Neural cell (in vitro differentiated cells): ENCODE measurements at regions not wholly inside any gene's neighbourhood (a gene's known extent, or its start where the extent isn't known, plus 50 kb on each side); places are given as distances from the start of the nearest gene placed in this dataset.

Source experiments
- H2AFZ ChIP-seq: fragments of 200-600, 300-800 bp; sonication (generic), shearing (Covaris generic); 2 replicates; pipeline ENCODE4 v1.6.0; 2014; ENCODE audit warnings: low read depth, mild to moderate bottlenecking, antibody characterized with exemption, low read length, moderate library complexity
- H3F3A ChIP-seq: fragments of 200-600 bp; shearing (Covaris generic); 2 replicates; pipeline ENCODE4 v1.6.1; 2016; ENCODE audit warnings: mild to moderate bottlenecking, moderate library complexity, mixed read lengths, antibody characterized with exemption, low read length; ENCODE audit not compliant: insufficient read depth, poor library complexity, severe bottlenecking
- H3K27ac ChIP-seq: fragments of 200-600, 300-800 bp; sonication (generic), shearing (Covaris generic); 2 replicates; pipeline ENCODE4 v1.5.1; 2014; ENCODE audit warnings: mild to moderate bottlenecking, low read length, moderate library complexity
- H3K27me3 ChIP-seq: fragments of 300-800, 200-600 bp; sonication (generic), shearing (Covaris generic); 2 replicates; pipeline ENCODE4 v1.6.0; 2014; ENCODE audit warnings: mild to moderate bottlenecking, low read depth, low read length, moderate library complexity; ENCODE audit not compliant: insufficient read depth
- H3K36me3 ChIP-seq: fragments of 300-800, 200-600 bp; sonication (generic), shearing (Covaris generic); 2 replicates; pipeline ENCODE4 v1.5.1; 2014; ENCODE audit warnings: mild to moderate bottlenecking, antibody characterized with exemption, low read length, moderate library complexity; ENCODE audit not compliant: insufficient read depth
- H3K4me2 ChIP-seq: fragments of 300-800, 200-600 bp; sonication (generic), shearing (Covaris generic); 2 replicates; pipeline ENCODE4 v1.6.0; 2014; ENCODE audit warnings: mild to moderate bottlenecking, low read length
- H3K4me3 ChIP-seq: fragments of 300-800, 200-600 bp; sonication (generic), shearing (Covaris generic); 2 replicates; pipeline ENCODE4 v1.5.1; 2014; ENCODE audit warnings: mild to moderate bottlenecking, low read length, moderate library complexity
- H3K79me2 ChIP-seq: fragments of 200-600 bp; shearing (Covaris generic); replicated peaks from 2 replicates; pipeline ENCODE4 v1.6.0; 2014; ENCODE audit warnings: mild to moderate bottlenecking, low read length, moderate library complexity; ENCODE audit not compliant: insufficient read depth
- H3K9ac ChIP-seq: fragments of 300-800, 200-600 bp; sonication (generic), shearing (Covaris generic); 2 replicates; pipeline ENCODE4 v1.6.1; 2016; ENCODE audit warnings: mild to moderate bottlenecking, low read length, mixed read lengths
- H3K9me2 ChIP-seq: fragments of 200-600 bp; shearing (Covaris generic); 2 replicates; pipeline ENCODE4 v1.6.1; 2016; ENCODE audit warnings: mild to moderate bottlenecking, low read length, mixed read lengths; ENCODE audit not compliant: insufficient read depth
- H3K9me3 ChIP-seq: fragments of 200-600, 300-800 bp; sonication (generic), shearing (Covaris generic); 2 replicates; pipeline ENCODE4 v1.6.1; 2016; ENCODE audit warnings: mild to moderate bottlenecking, mixed run types, low read length, moderate library complexity, mixed read lengths
- H4K20me1 ChIP-seq: fragments of 200-600 bp; shearing (Covaris generic); 2 replicates; pipeline ENCODE4 v1.6.1; 2016; ENCODE audit warnings: mild to moderate bottlenecking, mixed run types; ENCODE audit not compliant: insufficient read depth
- EP300 ChIP-seq: fragments of 450-650 bp; conservative IDR thresholded peaks from 2 replicates; pipeline ENCODE4 v1.6.1; 2014; ENCODE audit warnings: antibody characterized with exemption, mild to moderate bottlenecking, moderate library complexity; ENCODE audit not compliant: poor library complexity, severe bottlenecking
- EZH2 ChIP-seq: fragments of 200-600, 300-800 bp; shearing (Covaris generic), sonication (generic); IDR thresholded peaks from 2 replicates; pipeline ENCODE4 v1.6.1; 2014; ENCODE audit warnings: antibody characterized with exemption, low read length, borderline replicate concordance, mild to moderate bottlenecking; ENCODE audit not compliant: insufficient read depth, poor library complexity, severe bottlenecking
- MXI1 ChIP-seq: fragments of 450-650 bp; conservative IDR thresholded peaks from 2 replicates; pipeline ENCODE4 v1.6.1; 2014; ENCODE audit warnings: antibody characterized with exemption, mild to moderate bottlenecking; ENCODE audit not compliant: poor library complexity, severe bottlenecking
- POLR2AphosphoS5 ChIP-seq: IDR thresholded peaks from 2 replicates; pipeline ENCODE4 v1.6.1; 2012
- RAD21 ChIP-seq: fragments of 450-650 bp; conservative IDR thresholded peaks from 2 replicates; pipeline ENCODE4 v1.6.1; 2014; ENCODE audit warnings: antibody characterized with exemption, mild to moderate bottlenecking, moderate library complexity
- SMC3 ChIP-seq: fragments of 450-650 bp; conservative IDR thresholded peaks from 2 replicates; pipeline ENCODE4 v1.6.1; 2014; ENCODE audit warnings: antibody characterized with exemption, mild to moderate bottlenecking, moderate library complexity; ENCODE audit not compliant: poor library complexity
- TAF1 ChIP-seq: IDR thresholded peaks from 2 replicates; pipeline ENCODE4 v1.6.1; 2012; ENCODE audit warnings: low read depth
- TF ChIP-seq, protein P1 (sequence below): IDR thresholded peaks from 2 replicates; pipeline ENCODE4 v1.6.1; 2012; ENCODE audit warnings: borderline replicate concordance
- TF ChIP-seq, protein P2 (sequence below): fragments of 450-650 bp; IDR thresholded peaks from 2 replicates; pipeline ENCODE4 v1.5.1; 2014; ENCODE audit warnings: antibody characterized with exemption, mild to moderate bottlenecking, moderate library complexity; ENCODE audit not compliant: poor library complexity, severe bottlenecking

- Histone ChIP-seq H3K4me2 (no peak overlapping the region), H3K36me3 (no peaks in the 10 kb centered on the region), H3K27ac (no peak overlapping the region), H3K9me2 (no peaks in the 10 kb centered on the region), H3K9ac (no peak overlapping the region), H2AFZ (no peak overlapping the region), H3K4me3 (no peak overlapping the region), H3K27me3 (no peaks in the 10 kb centered on the region), H4K20me1 (no peaks in the 10 kb centered on the region), H3K9me3 (no peaks in the 10 kb centered on the region), H3K79me2 (no peaks in the 10 kb centered on the region), H3F3A (no peaks in the 10 kb centered on the region)
- no peak for TF ChIP-seq RAD21
- TF ChIP-seq, protein P1, sequence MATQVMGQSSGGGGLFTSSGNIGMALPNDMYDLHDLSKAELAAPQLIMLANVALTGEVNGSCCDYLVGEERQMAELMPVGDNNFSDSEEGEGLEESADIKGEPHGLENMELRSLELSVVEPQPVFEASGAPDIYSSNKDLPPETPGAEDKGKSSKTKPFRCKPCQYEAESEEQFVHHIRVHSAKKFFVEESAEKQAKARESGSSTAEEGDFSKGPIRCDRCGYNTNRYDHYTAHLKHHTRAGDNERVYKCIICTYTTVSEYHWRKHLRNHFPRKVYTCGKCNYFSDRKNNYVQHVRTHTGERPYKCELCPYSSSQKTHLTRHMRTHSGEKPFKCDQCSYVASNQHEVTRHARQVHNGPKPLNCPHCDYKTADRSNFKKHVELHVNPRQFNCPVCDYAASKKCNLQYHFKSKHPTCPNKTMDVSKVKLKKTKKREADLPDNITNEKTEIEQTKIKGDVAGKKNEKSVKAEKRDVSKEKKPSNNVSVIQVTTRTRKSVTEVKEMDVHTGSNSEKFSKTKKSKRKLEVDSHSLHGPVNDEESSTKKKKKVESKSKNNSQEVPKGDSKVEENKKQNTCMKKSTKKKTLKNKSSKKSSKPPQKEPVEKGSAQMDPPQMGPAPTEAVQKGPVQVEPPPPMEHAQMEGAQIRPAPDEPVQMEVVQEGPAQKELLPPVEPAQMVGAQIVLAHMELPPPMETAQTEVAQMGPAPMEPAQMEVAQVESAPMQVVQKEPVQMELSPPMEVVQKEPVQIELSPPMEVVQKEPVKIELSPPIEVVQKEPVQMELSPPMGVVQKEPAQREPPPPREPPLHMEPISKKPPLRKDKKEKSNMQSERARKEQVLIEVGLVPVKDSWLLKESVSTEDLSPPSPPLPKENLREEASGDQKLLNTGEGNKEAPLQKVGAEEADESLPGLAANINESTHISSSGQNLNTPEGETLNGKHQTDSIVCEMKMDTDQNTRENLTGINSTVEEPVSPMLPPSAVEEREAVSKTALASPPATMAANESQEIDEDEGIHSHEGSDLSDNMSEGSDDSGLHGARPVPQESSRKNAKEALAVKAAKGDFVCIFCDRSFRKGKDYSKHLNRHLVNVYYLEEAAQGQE: no peak
- TF ChIP-seq, protein P2, sequence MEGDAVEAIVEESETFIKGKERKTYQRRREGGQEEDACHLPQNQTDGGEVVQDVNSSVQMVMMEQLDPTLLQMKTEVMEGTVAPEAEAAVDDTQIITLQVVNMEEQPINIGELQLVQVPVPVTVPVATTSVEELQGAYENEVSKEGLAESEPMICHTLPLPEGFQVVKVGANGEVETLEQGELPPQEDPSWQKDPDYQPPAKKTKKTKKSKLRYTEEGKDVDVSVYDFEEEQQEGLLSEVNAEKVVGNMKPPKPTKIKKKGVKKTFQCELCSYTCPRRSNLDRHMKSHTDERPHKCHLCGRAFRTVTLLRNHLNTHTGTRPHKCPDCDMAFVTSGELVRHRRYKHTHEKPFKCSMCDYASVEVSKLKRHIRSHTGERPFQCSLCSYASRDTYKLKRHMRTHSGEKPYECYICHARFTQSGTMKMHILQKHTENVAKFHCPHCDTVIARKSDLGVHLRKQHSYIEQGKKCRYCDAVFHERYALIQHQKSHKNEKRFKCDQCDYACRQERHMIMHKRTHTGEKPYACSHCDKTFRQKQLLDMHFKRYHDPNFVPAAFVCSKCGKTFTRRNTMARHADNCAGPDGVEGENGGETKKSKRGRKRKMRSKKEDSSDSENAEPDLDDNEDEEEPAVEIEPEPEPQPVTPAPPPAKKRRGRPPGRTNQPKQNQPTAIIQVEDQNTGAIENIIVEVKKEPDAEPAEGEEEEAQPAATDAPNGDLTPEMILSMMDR: no peak
- TF ChIP-seq POLR2AphosphoS5: no peak
- TF ChIP-seq EZH2: no peak
- no peak for TF ChIP-seq EP300
- no peak for TF ChIP-seq SMC3
- TF ChIP-seq TAF1: no peak
- no peak for TF ChIP-seq MXI1
These were observed 186.5 kb upstream of the SLC25A13 start for GRCh38 chr7:96508371-96508770.

DNA sequence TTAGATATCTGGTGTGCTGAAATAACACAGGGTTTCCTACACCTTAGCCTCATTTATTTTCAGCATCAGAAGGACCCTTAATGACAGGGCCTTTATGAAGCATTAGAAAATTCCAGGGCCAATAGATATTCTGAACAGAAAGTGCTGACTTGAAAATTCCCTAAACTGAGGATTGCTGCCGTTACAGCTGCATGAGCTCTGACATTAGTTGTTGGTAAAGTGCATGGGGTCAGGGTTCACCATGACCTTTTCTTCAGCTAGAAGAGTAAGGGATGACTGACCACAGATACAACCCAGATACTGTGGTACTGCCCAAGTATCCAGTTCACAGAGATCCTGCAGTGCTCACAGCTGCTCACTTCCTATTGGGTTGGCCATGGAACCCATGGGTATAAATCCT is 181.7 kb upstream of the SLC25A13 start:
- no peak for TF ChIP-seq SMC3
- TF ChIP-seq, protein P1: no peak
- no peaks in the 10 kb centered on the region for H3K9me3 ChIP-seq
- no peak overlapping the region for H3K4me2 ChIP-seq
- H3K79me2 ChIP-seq: no peaks in the 10 kb centered on the region
- H4K20me1 ChIP-seq: no peaks in the 10 kb centered on the region
- H3F3A ChIP-seq: no peaks in the 10 kb centered on the region
- no peaks in the 10 kb centered on the region for H3K27me3 ChIP-seq
- H3K4me3 ChIP-seq: no peak overlapping the region
- no peak overlapping the region for H2AFZ ChIP-seq
- H3K27ac ChIP-seq: no peak overlapping the region
- no peak overlapping the region for H3K9ac ChIP-seq
- H3K9me2 ChIP-seq: peaks cover 4% of the 10 kb centered on the region
- H3K36me3 ChIP-seq: no peaks in the 10 kb centered on the region
